Superior temporal gyrus (tissue), 1 donor: ENCODE measurements at regions not wholly inside any gene's neighbourhood (a gene's known extent, or its start where the extent isn't known, plus 50 kb on each side); places are given as distances from the start of the nearest gene placed in this dataset.
"Not testable (repeated sequence)": the region's sequence is repeated elsewhere in the genome, so short reads cannot be mapped to it uniquely, and the experiment has no call there.

Experiments
- DNase-seq: peaks from one replicate; pipeline ENCODE4 v3.0.0-alpha.2; 2016; ENCODE audit errors: extremely low spot score

DNA sequence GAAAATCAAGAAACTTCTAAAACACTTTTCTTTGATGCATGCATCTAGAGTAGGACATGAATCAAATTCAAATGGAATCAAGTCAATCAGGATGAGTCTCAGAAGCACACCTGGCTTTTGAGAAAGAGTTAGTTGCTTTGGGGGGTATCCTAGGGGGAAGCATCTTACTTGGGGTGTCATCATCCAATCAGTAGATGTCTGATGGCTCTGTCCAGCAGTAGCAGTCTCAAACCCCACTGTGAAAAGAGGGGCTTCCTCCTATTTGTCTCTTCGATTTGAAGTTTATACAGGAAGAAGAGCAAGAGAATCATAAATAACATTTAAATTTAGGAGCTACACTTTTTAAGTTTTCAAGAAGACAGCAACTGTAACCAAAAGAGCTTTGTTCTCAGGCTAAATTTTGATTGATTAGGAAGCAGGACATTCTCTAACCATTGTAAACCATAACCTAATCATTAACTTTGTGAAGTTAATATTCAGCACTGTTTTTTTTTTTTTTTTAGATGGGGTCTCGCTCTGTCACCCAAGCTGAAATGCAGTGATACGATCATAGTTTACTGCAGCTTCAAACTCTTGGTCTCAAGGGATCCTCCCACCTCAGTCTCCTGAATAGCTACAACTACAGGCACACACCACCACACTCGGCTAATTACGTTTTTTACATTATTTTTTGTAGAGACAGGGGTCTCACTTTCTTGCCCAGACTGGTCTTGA lies 614.7 kb downstream of the CSNK1G3 start:
- DNase-seq, result no peak

DNA sequence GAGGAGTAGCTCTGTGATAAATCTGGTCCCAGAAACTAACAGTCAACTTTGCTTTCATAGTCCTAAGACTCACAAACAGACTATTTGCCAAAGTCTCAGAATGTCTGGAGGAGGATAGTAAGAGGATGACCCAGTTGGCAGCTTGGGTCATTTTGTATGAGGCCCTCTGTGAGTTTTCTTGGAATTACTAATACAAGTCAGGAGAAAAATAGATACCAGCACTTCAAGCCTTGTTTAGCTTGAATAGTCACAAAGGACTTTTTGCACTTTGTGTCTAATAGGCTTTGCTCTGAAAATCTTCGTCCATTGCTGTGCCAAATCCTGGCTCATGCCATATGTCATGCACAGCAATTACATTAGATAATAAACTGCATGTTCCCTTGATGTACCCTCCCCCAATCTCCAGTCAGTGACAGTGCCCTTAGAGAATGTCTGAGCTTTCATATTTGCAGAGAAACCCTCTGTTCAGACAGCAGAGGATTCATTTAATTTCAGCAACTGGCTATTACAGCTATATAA lies 612.8 kb downstream of the CSNK1G3 start:
- no peak for DNase-seq

DNA sequence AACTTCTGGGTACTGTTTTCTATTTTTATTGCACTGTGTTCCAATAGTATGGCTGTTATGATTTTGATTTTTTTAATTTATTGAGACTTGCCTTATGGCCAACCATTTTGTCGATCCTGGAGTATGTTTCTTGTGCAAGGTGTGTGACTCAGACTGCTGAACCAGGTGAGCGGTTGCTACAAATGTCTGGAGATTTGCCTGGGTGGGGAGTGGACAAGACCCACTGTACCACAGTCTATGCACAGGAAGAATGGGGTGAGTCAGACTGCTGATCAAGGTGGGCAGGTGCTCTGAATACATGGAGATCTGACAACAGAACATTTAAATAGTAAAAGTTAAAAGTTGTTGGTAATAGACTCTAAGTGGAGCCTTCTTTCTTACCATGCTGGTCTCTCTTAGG lies 609.2 kb downstream of the CSNK1G3 start:
- no peak for DNase-seq

DNA sequence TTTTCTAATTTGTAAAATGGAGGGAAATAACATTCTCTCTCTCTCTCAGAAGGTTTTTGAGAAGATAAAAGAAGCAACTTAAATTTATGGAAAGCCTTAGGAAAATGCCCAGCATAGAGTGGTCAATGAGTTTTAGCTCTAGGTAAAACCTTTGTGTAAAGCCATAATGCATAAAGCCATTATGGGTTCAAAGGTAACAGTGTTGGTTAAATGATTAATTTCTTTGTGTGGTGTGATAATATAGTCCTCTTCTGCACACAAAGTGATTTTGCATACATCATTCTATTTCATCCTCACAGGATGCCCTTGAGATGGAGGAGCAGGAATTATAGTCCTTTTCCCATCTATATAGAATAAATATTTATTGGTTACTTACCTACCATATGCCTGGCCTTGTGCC lies 602.9 kb downstream of the CSNK1G3 start:
- DNase-seq, result no peak

DNA sequence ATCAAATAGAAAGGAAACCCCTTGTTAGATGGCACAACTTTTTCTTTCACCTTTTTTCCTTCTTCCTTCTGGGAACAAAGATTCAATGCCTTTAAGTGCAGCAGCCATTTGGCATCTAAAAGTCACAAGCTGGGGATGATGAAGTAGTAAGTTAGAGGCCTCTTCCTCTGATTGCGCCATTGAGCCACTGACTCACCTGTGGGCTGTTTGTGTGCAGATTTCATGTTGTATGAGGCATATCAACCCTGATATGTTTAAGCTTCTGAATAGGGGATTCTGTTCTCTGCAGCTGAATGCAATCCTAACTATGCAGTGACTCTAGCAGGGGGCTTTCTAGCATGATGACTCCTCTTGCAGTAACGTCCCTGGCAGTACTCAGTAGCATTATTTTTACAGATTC lies 599.9 kb downstream of the CSNK1G3 start:
- DNase-seq, result no peak

DNA sequence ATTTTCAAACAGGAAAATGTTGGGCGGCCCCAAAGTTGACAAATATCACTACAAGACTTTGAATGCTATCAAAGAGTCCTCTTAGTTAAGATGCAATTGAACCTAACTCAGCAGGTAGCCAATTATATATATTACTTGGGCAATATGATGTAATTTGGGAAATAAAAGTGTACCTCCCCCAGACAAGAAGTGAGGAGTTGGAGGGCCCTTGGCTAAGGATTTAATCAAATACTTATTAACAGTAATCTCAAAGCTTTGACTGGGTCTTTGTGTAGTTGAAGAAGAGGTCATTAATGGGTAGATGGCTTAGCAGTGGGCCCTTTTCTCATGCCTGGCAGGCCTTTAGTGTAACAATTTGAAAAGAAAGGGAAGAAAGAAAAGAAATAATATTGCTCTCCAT lies 599.0 kb downstream of the CSNK1G3 start:
- no peak for DNase-seq

DNA sequence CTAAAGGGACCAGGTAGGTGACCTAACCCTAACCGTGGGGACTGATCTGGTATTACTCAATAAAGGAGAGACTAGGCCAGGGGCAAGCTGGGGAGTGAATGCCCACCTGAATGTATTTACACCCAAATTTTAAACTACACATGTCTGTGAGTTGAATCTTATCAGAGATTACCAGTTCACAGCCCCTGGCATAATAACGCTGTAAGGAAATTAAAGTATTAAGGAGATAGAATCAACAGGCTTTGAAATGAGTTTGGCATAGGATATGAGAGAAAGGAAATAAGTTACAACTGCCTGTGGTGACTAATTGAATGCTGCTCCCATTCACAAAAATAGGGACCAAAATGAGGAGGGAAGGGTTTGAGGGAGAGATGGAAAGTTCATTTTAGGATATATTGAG lies 593.3 kb downstream of the CSNK1G3 start:
- DNase-seq, result no peak

DNA sequence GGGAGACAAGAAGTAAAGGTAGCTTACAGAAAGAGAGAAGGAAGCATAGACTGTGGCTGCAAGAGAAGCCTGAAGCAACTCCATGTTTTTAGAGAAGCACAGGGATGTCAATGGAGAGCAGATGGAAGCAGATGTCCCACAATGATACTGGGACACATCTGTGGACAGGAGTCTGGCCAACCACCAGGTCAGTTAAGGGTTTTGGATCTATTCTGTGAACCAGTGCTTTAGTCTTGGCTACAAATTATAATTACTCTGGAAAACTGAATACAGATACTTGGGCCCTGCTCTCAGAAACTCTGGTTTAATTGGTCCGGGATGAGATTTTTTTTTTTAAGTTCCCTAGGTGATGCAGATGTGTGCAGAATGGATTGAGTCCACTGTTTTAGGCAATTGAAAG lies 592.8 kb downstream of the CSNK1G3 start:
- DNase-seq, result no peak

DNA sequence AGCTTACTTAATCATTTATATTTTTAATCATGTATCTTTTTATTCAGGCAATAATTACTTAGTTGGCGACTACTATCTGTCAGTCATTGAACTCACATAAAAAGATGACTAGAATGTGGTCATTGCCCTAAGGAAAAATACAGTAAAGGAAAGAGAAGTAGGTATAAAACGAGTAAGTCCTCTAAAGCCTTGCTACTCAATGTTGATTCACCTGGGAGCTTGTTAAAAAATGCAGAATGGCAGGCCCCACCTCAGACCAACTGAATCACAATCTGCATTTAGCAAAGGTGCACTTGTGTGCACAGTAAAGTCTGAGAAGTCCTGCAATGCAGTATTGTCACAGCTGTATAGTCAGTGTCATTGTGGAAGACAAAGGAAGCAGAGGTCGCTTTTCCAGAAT lies 592.4 kb downstream of the CSNK1G3 start:
- no peak for DNase-seq

DNA sequence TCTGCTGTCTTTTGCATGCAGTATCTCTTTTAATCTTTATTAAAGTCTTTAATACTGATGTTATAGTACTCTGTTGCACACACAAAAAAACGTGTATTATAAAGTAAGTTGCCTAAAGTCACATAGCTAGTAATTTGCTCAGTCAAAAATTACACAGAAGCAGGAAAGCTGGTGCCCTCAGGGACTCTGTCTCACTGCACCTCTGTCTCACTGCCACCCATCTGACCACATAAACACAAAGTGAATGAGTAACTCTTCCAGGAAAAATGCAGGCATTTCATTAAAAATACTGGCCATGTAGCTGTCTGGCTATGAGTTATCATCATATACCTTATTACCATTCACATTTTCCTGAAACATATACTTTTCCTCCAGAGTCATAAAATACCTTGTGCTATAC lies 591.7 kb downstream of the CSNK1G3 start:
- DNase-seq, result no peak

DNA sequence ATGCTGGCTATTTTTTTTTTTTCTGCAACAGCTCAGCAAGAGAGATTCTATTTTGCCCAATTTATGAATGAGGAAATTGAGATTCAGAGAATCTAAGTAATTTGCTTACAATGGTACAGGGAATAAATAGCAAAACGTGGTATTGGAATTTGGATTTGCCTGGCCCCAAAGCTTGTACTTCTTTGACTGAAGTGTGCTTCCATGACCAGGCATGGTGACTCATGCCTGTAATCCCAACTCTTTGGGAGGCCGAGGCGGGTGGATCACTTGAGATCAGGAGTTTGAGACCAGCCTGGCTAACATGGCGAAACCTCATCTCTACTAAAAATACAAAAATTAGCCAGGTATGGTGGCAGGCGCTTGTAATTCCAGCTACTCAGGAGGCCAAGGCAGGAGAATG lies 591.1 kb downstream of the CSNK1G3 start:
- DNase-seq, result not testable (repeated sequence)

DNA sequence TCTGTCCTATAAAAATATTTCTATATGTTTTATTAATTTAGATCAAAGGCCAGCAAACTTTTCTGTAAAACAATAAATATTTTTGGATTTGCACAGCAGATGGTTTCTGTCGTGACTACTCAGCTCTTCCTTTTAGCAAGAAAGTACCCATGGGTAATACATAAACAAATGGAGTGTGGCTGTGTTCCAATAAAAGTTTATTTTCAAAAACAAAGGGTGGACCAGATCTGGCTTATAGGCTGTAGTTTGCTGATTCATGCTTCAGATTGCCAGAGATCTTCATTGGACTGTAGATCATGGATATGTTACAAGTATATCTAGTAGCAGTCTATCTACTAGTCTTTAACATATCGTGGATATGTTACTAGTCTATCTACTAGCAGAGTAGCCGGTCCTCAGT lies 590.5 kb downstream of the CSNK1G3 start:
- no peak for DNase-seq

DNA sequence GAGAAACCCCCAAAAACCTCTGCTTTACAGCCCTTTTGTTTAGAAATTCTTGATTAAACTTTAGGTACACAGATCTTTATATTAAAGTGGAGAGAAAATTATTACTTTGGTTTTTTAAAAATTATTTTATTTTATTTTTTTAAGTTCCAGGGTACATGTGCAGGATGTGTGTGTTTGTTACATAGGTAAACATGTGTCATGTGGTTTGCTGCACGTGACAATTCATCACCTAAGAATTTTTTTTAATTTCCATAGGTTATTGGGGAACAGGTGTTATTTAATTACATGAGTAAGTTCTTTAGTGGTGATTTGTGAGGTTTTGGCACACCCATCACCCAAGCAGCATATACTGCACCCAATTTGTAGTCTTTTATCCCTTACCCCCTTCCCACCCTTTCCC lies 581.7 kb downstream of the CSNK1G3 start:
- DNase-seq, result no peak

DNA sequence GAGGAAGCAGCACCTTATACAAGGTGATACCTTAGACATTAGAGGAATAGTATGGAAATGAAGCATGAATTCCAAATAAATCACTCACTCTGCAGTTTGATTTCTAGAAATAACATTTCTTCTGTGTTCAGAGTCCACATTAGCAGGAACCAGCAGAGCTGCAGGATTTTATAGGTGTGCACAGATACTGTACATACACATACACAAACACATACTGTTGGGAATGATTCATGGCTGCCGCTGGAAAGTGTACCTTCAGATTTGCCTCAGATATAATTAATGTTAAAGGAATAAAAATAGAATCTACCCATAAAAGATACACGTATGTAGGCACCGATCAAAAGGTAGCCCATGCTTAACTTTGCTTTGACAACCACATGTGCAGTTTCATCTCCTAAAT lies 578.1 kb downstream of the CSNK1G3 start:
- no peak for DNase-seq

DNA sequence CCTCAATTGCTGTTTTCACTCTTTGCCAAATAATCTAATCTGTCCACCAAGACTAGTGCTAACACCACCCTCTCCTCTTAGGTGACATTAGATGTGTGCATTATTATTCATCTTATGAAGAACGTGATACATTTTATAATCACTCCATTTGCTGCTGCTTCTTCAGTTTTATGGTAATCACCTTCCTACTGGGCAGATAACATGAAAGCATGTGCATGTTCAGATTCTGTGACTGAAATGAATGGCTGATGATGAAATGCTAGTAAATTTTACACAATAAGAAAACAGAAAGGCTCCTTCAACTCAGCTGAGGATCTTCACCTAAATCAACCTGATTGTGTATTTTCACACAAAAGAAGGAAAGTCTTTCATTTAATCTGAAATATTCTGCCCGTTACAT lies 577.6 kb downstream of the CSNK1G3 start:
- DNase-seq, result no peak

DNA sequence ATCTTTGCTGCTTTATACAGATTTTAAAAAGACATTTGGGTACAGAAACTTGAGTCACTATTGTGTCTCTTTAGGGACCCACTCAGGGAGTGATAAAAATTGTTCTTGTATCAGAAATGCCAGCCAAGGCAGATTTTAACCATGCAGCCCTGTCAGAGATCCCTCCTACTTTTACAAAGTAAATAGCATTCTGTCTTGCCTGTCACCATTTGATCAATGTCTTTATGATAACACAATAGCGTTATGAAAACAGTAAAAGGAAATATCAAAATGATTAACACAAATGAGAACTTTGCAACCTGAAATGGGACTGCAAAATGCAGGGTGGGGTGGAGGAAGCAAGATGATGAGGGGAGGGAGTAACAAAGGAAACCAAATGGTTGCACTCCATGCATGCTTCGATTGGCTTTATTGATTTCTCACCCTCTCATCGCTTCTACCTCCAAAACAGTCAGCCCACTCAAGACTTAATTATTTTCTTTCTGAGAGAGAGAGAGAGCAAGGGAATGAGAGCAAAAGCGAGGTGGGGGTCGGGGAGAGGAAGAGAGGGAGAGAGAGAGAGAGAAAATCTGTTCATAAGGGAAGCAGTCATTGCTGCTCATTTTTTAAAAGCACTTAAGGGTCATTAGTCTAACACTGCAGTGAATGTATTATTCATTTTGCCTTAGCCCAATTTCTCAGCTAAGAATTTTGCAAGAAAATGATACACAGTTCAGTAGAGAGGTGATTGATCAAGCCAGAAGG lies 576.5 kb downstream of the CSNK1G3 start:
- no peak for DNase-seq

DNA sequence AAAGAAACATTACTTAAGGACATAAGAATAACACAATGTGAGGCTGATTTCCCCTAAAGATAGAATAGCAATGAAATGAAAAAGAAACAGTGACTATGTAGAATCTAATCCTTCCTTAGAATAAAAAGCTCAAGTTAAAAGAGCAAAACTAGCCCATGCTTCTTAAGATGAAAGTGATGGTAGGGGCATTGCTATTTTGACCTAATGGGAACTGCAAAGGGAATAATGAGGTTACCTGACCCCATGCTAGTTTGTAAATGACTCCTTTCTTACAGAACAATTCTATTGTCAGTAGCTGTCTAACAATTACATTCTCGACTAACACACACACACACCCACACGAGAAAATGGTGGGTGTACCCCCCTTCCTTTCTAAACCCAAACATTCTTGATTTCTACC lies 575.8 kb downstream of the CSNK1G3 start:
- DNase-seq, result no peak

DNA sequence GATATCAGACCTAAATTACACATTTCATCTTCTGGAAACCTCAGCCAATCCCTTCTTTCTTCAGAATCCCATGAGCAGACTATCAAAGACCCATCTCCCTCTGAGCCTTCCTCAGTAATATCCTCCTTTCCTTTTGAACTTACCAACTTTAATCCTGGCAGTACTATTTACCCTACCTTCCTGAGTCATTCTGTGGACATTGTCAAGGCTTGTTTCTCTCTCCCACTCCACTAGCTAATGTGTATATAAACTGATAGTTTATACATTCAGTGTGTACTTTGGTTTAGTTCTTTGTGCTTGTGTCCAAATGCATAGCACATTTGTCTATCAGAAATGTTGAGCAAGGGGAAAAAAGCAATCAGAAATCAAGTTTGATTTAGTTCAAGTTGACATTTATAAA lies 568.3 kb downstream of the CSNK1G3 start:
- no peak for DNase-seq

DNA sequence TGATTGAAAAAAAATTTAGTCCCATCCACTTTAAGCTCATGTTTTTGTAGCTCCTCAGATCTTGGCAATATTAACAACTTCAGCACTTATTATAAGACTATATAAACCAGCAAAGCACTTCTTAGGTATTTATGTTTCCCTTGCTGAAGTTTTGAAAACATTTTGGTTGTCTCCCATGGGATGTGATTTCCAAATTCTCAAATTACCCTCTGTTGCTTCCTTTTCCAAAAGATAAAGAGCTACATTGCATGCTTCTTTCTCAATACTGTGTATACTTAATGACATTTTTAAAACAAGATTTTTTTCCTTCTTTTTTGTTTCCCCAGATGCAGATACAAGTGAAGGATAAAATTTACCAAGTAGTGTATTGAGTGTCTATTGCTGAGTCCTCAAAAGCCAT lies 567.1 kb downstream of the CSNK1G3 start:
- no peak for DNase-seq

DNA sequence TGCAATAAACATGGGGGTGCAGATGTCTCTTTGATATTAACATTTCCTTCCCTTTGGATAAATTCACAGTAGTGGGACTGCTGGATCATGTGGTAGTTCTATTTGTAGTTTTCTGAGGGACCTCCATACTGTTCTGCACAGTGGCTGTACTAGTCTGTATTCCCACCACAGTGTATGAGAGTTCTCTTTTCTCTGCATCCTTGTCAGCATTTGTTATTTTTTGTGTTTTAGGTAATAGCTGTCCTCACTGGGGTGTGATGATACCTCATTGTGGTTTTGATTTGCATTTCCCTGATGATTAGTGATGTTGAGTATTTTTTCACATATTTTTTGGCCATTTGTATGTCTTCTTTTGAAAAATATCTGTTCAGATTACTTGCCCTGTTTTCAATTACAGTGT lies 562.5 kb downstream of the CSNK1G3 start:
- DNase-seq, result no peak

DNA sequence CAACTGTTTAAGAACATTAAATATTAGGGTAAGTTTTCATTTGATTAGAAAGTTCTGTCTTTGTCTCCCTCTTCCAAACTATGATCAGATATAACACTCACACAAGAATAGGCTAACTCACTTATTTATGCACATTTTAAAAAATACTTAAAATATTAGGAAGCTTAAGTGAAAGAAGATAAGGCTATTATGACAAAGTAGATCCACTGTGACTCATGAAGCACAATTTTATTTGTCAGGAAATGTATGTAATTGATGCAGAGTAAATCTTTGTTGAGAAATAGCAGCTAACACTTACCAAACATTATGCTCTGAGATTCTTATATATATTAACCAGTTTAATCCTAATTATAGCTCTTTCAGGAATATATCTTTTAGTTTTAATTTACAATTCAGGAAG lies 560.6 kb downstream of the CSNK1G3 start:
- no peak for DNase-seq

DNA sequence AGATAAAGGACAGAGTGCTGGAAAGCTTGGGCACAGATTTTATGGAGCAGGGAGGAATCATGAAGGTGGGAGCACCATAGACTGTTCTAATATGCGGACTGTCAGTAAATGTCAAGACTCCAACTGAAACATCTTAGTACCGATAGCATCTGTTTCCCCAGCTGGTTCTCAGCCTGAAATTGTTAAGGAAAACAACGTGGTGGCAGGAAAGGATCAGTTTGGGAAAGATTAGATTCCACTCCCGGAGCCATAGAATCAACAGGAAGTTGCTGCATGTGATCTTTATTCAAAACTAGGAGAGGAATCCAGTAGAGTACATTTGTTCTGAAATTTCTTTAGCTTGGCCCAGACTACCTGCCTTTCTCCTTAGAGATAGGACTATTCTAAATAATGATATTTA lies 559.1 kb downstream of the CSNK1G3 start:
- no peak for DNase-seq

DNA sequence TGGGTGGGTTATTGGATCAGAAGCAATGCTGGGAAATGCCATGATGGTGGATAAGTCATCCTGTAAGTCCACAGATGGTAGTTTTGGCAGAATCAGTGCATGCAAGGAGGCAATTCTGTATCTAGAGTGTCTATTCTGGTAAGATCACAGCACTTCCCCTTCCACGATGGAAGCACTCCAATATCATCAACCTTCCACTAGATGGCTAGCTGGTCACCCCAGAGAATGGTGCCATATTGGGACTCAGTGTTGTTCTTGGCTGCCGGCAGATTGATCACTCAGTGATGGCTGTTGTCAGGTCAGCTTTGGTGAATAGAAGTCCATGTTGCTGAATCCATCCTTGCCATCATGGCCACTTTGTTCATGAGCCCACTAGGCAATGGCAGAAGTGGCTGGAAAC lies 553.5 kb downstream of the CSNK1G3 start:
- no peak for DNase-seq
